Psoas muscle (tissue), 7 donors: ENCODE measurements at regions not wholly inside any gene's neighbourhood (a gene's known extent, or its start where the extent isn't known, plus 50 kb on each side); places are given as distances from the start of the nearest gene placed in this dataset.

Experiments used
- ATAC-seq, 4 donors: fragments of 200-7000 bp; cut with Tn5 transposase; one replicate each; pipeline ENCODE4 v1.9.1; 2020; ENCODE audit warnings: moderate library complexity in 3 of 4, mild to moderate bottlenecking in 2 of 4
- DNase-seq, 2 donors: peaks; one replicate each; pipeline ENCODE4 v3.0.0-alpha.2; 2020
- H3K27ac ChIP-seq: fragments of 200-600 bp; one replicate; pipeline ENCODE4 v1.8.0; 2022
- H3K27me3 ChIP-seq, 3 donors: fragments of 200-600 bp in 1 of 3; one replicate each; pipeline versions ENCODE4 v1.6.1 to v1.8.0; 2013 to 2022; ENCODE audit warnings: low read length in 2 of 3, mild to moderate bottlenecking in 2 of 3, moderate library complexity in 1 of 3; ENCODE audit not compliant: insufficient read depth in 3 of 3
- H3K36me3 ChIP-seq, 2 donors: fragments of 200-600 bp in 1 of 2; one replicate each; pipeline versions ENCODE4 v1.6.1 to v1.8.0; 2013 to 2022; ENCODE audit warnings: low read depth in 1 of 2, mild to moderate bottlenecking in 1 of 2, moderate library complexity in 1 of 2; ENCODE audit not compliant: insufficient read depth in 1 of 2
- H3K4me1 ChIP-seq: fragments of 200-600 bp; one replicate; pipeline ENCODE4 v1.8.0; 2022
- H3K4me3 ChIP-seq: fragments of 200-600 bp; one replicate; pipeline ENCODE4 v1.8.0; 2022; ENCODE audit warnings: mild to moderate bottlenecking
- H3K9me3 ChIP-seq: fragments of 200-600 bp; one replicate; pipeline ENCODE4 v1.8.0; 2022
- WGBS, 3 donors: extraction: QIAGEN DNeasy Blood & Tissue Kit; methylation state at CpG; one replicate each; pipeline versions ENCODE4 v1.1.6 to v1.1.7; 2013; 5-methylcytosine and 5-hydroxymethylcytosine counted together
- intact Hi-C, 2 donors: fragments of 100-400 bp; cut with DNase I; formaldehyde crosslinking; loops; one replicate each; pipeline versions ENCODE4 v1.11.0 to v1.14.2; 2022
- TF ChIP-seq, protein P1 (sequence below): fragments of 200-600 bp; IDR thresholded peaks from one replicate; pipeline ENCODE4 v1.8.0; 2022; ENCODE audit warnings: antibody characterized with exemption
- donor health status: healthy with polysubstance abuse.
- donor health status: DM: no; HTN: no; CAD: no; lungs with moderate emphysema.
- donor health status: Bipolar disorder and iron deficiency.
- donor health status: healthy.
- donor health status: DM: yes; HTN: yes; CAD: no.
- donor health status: DM: no; HTN: no; CAD: no.
- donor health status: DM: yes; HTN: yes; CAD: no.

DNA sequence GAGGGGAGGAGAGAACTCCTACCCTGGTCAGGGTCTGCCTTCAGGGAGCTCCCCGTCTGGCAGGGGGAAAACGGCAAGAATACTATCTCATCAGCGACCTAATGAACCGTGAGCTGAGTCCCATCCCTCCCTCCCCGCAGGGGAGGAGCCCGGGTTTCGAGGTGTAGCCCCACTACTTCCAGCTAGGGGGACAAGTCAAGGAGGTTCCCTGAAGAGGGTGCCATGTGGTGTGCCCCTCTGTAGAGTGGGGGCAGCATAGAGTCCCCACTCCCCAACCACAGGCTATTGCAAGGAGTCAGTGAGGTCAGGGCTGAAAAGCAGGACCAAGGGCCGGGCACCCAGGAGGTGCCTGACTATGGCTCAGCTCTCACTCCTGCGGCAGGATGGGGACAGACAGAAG lies 50.9 kb upstream of the RXRA start:
- Histone ChIP-seq H3K9me3 (no peaks in the 10 kb centered on the region), H3K4me1 (no peaks in the 10 kb centered on the region), H3K4me3 (no peak overlapping the region), H3K27me3 (no peaks in the 10 kb centered on the region), H3K36me3 (no peaks in the 10 kb centered on the region), H3K27ac (no peak overlapping the region)
- intact Hi-C loops = no loop called here
- no peak for DNase-seq
- TF ChIP-seq, protein P1, sequence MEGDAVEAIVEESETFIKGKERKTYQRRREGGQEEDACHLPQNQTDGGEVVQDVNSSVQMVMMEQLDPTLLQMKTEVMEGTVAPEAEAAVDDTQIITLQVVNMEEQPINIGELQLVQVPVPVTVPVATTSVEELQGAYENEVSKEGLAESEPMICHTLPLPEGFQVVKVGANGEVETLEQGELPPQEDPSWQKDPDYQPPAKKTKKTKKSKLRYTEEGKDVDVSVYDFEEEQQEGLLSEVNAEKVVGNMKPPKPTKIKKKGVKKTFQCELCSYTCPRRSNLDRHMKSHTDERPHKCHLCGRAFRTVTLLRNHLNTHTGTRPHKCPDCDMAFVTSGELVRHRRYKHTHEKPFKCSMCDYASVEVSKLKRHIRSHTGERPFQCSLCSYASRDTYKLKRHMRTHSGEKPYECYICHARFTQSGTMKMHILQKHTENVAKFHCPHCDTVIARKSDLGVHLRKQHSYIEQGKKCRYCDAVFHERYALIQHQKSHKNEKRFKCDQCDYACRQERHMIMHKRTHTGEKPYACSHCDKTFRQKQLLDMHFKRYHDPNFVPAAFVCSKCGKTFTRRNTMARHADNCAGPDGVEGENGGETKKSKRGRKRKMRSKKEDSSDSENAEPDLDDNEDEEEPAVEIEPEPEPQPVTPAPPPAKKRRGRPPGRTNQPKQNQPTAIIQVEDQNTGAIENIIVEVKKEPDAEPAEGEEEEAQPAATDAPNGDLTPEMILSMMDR = no peak
- ATAC-seq = no peak
- 62 to 74% (median 71%) methylated on average over 9 of the region's 9 CpGs for WGBS, 3 donors

DNA sequence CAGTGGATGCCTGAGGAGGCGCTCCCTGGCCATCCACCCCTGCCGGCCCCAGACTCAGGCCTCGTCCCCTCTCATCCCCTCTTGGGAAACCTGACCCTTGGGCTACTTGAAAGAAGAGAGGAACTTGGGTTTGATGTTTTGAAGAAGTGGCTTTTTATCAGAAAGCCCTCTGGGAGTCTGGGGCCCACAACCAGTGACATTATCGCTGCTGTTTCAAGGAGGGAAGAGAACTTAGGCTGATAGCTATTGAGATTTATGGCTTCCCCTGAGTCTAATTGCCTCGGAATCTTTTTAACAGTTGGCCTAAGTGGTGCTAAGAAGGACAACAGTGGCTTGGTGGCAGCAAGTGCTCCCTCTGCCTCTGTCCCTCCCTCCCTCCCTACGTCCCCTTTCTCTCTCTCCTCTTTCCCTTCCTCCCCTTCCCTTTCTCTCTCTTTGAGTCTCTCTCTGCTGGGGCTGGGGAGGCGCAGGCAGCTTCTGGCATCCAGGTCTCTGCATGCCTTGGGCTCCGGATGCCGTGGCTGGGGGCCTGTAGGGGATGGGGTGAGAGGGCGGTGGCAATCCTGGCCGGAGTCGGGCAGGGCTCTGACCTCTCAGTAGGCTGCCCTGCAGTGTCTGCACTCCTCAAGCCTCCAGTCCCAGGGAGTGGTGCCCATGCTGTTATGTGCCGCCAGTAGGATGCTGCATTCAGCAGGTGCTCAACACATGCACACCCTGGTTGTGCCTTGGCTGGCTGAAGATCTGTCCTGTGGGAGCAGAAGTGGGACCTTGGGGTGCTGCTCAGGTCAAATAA lies 49.6 kb upstream of the RXRA start:
- Histone ChIP-seq H3K27me3 (no peaks in the 10 kb centered on the region), H3K4me3 (no peak overlapping the region), H3K27ac (no peak overlapping the region), H3K4me1 (no peaks in the 10 kb centered on the region), H3K36me3 (no peaks in the 10 kb centered on the region), H3K9me3 (no peaks in the 10 kb centered on the region)
- TF ChIP-seq, protein P1 = no peak
- ATAC-seq = no peak
- intact Hi-C loops = no loop called here
- DNase-seq = no peak
- 70 to 78% (median 73%) methylated on average over 13 of the region's 13 CpGs for WGBS, 3 donors
